Left renal pelvis (tissue), 4 donors: ENCODE measurements at regions not wholly inside any gene's neighbourhood (a gene's known extent, or its start where the extent isn't known, plus 50 kb on each side); places are given as distances from the start of the nearest gene placed in this dataset.
"Not testable (repeated sequence)": the region's sequence is repeated elsewhere in the genome, so short reads cannot be mapped to it uniquely, and the experiment has no call there.

ENCODE experiments used
- DNase-seq, 4 donors: peaks; one replicate each; pipeline ENCODE4 v3.0.0-alpha.2; 2013; ENCODE audit warnings: low read depth in 4 of 4, low spot score in 3 of 4

DNA sequence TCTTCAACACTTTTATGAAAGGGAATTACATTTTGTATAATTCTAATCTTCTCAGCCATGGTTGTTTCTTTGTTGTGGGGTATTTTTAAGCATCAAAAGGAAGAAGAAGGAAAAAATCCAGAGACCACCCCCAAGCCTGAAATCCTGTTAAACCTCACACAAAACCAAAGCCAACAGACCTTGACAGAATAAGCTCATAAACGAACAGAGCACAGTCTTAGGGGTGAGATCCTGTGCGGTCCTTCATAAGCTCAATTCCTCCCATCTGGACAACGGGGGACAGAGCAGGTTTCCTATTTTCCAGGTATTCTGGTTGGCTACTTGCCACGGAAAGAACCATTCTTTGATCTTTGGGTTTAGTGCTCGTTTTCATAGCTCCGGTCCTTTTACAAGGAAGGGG is 151.3 kb upstream of the SULF2 start:
- no peak for DNase-seq

DNA sequence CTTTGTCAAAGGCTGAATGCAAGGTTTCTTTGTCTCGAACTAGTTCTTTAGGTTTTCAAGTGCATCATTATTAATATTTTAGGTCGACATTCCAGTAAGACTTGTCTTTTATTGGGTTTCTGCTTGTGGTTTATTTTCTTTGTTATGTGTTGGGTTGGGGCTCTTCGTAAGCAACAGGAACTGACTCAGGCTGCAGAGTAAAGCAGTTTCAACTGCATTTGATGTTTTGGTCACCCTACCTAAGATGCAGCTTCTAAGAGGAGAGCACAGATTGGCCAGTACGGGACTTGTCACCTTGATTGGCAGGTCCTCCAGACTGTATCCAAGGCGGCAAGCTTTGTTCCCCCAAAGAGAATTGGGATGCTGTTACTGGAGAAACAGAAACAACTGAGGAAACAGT is 149.5 kb upstream of the SULF2 start:
- DNase-seq = no peak

- DNase-seq = no peak
These were observed 146.2 kb upstream of the SULF2 start for GRCh38 chr20:47931443-47931842.

- no peak for DNase-seq
These were observed 145.7 kb upstream of the SULF2 start for GRCh38 chr20:47931002-47931401.

- no peak for DNase-seq
These were observed 144.3 kb upstream of the SULF2 start for GRCh38 chr20:47929368-47930115.

GRCh38 chr20:47927944-47928343 is 142.7 kb upstream of the SULF2 start:
- no peak for DNase-seq

- DNase-seq = no peak
These were observed 142.1 kb upstream of the SULF2 start for GRCh38 chr20:47927385-47927851.

- DNase-seq = no peak
These were observed 141.4 kb upstream of the SULF2 start for GRCh38 chr20:47926731-47927130.

DNA sequence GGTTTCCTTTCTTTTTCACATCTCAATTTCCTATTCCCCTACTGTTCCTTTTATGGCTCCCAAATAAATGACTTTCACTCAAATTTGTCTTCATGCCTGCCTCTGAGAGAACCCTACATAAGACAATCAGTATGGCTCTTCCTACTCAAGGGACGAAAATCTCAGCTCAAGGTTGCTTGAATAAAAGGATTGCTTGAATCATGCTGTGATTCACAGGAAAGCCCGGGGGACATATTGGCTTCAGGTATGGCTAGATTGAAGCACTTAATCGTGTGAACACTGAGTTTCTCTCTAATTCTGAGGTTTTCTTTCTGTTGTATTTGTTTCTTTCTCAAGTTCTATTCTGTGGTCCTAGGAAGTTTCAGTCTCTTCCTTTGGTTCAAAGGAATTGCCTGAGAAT is 140.3 kb upstream of the SULF2 start:
- DNase-seq = no peak

DNA sequence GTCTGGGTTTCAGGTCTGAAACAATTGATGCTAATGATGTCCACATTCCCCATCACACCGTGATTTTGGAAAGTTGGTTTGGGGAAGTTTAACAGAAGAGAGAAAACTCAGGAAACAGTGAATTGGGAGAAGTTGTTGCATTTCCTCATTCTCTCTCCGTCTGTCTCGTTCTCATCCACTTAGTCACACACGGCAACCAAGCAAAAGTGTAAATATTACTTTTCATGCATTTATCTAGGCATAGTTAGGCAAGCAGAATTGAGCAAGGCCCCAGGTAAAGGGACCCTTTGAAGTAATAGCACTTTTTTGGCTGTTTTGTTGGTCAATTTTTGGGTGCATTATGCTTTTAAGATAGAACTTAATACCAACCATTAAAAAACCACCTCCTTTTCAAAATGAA is 137.0 kb upstream of the SULF2 start:
- DNase-seq = no peak

GRCh38 chr20:47921829-47922228 is 136.5 kb upstream of the SULF2 start:
- not testable (repeated sequence) for DNase-seq

- DNase-seq = no peak
These were observed 136.1 kb upstream of the SULF2 start for GRCh38 chr20:47921408-47921807.

DNA sequence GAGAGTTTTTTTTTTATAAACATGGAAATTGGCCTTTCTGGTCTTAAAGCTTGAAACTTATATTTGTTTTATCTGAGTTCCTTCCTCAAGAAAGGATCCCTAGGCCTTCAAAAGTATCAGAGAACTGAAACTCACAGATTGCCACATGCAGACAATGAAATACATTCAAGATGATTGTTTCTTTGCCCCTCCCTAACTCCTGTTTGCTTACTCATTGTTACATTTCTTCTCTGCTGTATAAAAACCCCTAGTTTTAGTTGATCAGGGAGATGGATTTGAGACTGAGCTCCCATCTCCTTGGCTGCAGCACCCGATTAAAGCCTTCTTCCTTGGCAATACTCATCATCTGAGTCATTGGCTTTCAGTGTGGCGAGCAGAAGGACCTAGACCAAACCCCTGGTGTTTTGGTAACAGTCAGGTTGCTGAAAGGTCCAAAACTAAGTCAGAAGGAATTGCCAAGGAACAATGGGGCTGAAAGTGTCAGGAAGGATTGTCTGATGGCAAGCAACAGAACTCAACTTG is 132.3 kb upstream of the SULF2 start:
- DNase-seq = no peak

GRCh38 chr20:47915495-47915894 is 130.2 kb upstream of the SULF2 start:
- no peak for DNase-seq

DNA sequence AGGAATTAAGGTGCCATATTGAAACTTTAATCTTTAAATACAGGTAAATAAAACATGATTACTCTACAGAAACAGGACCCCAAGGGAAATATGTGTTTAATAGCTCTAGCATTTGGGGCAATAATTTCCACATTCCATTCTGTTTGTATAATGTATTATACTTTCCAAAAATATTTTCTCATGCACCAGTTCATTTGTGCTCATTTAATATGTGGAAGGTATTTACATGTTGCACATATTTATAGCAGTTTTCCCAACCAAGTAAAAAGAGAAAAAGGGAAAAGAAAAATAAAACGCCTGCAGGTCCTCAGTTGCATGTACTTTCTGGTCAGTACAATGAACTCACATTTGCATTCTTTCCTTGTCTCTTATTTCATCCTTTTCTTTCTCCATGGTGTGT is 129.5 kb upstream of the SULF2 start:
- no peak for DNase-seq

DNA sequence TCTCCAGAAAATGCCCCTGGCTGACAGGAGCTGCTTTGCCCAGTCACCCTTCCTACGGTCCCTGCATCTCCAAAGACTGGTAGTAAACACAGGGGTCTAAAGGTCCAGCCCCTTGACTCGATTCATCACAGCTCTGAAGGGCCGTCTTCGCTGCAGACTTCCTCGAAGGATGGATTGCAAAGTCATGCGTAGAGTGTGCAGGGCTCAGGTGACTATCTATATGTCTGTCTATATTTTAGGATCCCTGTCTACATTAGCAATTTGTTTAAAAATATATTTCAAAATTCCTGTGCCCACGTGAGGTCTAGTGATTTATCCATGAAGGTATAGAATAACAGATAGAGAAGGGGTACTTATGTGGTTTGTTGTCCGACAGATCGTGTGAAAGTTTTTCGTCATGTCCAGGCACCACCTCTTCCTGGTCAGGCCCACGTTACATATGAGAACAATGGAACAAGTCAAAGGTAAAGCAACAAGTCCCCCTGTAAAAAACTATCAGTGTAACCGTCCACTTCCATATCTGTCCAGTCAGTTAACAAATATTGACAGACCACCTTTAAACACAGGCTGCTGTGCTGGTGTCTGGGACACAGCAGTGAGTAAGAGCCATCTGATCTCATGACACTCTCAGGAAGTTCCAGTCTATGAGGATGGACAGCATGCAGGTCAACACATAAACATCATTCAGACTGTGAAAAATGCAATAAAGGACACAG is 127.7 kb upstream of the SULF2 start:
- DNase-seq = not testable (repeated sequence)

DNA sequence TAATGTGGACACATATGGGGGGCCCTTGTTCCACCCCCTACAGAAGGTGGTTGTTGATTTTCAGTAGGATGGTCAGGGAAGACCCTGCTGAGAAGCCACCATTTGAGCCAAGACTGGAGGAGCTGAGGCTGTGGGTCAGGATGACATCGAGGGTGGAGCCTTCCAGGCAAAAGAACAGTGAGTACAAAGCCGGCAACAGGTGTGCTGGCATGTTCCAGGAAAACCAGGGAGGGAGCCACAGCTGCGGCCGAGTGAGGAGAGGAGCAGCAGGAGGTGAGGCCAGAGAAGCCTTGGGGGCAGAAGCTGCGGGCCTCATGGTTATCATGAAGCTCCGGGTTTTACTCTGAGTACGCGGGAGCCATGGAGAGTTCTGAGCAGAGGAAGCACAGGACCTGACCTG is 126.9 kb upstream of the SULF2 start:
- not testable (repeated sequence) for DNase-seq

DNA sequence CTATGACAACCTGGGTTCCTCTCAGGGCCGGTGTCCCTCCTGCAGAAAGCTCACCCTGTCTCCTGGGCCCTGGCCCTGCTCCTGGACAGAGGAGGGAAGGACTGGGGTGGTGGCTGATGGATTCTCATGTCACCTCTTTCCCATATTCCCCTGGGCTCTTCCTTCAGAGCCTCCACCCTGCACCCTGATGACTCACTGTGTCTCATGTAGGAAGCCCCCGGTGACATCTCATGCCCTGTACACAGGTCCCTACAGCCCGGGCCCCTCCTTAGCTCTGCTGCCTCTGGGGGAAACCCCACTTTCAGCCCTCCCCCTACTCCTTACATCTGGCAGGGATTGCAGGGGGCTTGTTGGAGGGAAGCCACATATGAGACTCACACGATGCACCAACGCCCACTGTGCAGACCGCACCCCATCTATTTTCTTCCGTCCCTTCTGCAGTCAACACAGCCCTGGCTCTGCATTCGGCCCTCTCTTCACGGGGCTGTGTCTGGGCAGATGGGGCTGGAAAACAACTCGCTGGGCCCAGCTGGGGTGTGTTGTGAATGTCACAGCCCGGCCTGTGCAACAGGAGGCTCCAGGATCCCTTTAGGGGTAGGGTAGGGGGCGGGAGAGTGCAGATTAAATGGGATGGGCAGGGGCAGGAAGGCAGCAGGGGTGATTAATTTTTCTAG is 124.6 kb upstream of the SULF2 start:
- DNase-seq = not testable (repeated sequence)

GRCh38 chr20:47908361-47909035 is 123.2 kb upstream of the SULF2 start:
- DNase-seq = not testable (repeated sequence)

DNA sequence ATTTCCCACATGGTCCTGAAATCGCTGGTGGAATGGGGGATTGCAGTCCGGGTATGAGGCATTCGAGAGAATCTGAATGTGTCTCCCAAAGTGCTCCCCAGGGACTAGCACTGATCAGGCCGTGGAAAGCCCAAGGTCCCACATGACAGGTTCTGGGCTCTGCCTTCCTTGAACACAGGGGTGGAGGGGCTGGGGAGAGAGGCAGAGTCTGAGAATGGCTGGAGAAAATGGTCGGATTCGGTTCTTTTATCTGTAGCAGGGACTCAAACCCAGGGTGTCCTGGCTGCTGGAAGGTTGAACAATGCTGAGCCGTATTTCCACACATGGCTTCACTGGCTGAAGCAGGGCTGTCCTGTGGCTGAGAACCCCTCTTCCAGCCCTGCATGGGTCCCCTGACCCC is 122.7 kb upstream of the SULF2 start:
- not testable (repeated sequence) for DNase-seq
